ENCODE measurements at regions not wholly inside any gene's neighbourhood (a gene's known extent, or its start where the extent isn't known, plus 50 kb on each side); places are given as distances from the start of the nearest gene placed in this dataset.

DNA sequence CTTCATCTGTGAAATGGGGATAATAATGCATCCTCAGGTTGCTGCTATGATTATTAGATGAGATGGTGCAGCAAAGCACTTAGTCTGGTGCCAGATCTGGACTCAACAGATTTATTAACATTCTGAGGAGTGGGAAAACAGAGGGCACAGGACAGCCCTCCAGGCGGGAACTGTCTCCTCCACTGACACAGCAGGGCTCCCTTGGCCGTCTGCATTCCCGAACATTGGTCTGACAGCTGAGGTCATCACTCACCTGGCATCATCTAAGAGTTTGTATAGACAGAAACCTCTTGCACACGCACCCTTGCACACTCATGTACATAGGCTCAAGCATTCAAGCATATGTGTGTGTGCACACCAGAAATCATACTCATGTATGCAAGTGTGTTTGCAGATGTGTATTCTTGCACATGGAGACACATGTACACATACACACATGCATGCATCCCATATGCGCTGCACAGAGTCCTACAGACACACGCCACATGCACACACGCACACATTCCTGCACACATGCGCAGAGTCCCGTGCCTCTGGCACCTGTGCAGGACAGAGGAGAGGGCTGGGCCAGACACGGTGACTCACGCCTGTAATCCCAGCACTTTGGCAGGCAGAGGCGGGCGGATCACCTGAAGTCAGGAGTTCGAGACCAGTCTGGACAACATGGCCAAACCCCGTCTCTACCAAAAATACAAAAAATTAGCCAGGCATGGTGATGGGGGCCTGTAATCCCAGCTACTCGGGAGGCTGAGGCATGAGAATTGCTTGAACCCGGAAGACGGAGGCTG is 173.3 kb upstream of the GLI2 start:
- no peak for DNase-seq (ENCODE audit: extremely low read depth, low read depth, low spot score)

DNA sequence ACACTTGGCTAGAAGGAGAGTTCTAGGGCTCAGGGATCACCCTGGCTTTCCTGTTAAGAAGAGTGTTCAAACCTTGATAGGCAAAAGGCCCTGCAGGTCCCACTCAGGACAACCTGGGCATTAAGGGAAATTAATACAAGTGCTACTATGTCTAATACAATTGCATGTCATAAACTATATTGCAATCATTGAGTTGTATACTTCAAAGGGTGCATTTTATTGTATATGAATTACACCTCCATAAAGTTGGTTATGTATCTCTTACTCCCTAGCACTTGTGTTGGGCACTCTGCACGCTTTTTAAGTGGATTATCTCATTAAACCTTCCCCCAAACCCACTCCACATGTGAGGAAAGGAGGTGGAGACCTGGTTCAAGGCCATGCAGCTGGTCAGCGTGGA is 172.1 kb upstream of the GLI2 start:
- no peak for DNase-seq (ENCODE audit: extremely low read depth, low read depth, low spot score)

DNA sequence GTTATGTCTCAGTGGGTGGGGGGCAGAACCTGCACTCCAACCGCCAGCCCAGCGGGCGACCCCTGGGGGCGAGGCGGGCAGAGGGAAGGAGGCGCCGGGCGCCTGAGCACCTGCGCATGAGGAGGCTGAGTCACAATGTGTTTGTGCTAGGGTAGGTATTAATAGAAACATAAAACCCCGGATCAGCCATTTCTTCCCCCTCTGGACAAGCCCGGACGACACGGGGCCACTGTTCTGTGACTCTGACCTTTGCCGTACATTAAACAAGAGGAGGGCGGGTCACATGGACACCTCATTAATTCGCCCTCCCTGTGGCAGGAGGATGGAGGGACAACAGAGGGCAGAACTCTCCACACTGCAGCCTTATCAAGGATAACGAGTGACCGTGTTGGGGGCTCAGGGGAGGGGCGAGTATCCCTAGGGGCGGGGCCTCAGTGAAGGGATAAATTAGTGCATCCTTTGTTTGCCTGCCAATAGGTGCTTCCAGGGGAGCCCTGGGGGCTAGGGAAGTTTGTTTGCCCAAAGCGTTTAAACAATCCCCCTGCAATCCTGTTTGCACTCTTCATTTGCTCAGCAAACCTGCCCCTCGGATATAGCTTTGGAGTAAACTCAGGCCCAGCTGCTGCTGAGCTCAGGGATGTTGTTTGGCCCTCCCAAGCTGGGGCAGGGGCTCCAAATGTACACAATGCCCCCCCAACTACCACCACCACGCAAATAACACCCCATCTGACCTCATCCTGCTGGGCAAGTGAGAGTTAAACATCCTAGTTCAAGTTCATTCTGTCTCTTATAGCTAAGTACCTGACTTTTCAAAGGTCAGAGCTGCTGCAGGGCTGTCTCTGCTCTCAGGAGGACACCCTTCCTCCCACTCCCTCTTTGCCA is 171.2 kb upstream of the GLI2 start:
- DNase-seq (ENCODE audit: extremely low read depth, low read depth, low spot score) = no peak

DNA sequence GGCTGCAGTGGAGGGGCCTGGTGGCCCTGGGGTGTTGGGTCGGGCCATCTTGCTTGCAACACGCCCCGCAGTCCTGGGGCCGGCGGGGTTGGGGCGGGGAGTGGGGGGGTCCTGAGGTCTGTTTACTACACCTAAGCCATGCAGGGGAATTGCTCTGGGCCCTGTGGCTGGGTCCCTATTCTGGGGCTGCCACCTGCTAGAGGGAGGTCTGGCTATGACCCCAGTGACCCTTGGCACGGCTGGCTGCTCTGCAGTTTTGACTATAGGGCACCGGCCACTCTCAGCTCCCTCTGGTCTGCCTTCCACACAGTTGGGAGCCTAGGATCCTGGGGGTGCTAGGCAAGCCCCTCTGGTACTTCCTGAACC is 170.6 kb upstream of the GLI2 start:
- no peak for DNase-seq (ENCODE audit: extremely low read depth, low read depth, low spot score)

DNA sequence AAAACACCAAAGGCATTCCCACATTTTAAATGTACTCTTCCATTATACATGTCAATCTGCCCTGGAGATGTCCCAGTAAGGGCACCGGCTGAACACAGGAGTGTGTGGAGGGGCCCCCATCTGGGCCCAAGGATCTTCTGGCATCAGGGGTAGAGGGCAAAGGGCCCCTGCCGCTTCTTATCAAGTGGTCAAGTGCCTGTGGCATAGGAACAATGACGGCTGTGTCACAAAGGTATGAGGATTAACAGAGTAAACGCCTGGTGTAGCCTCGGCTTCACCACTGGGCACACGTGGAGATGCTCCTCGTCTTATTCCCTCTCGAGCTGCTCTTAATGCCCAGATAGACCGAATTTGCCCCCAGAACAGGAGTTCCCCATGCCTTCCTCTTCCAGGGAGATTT is 169.7 kb upstream of the GLI2 start:
- DNase-seq (ENCODE audit: extremely low read depth, low read depth, low spot score) = no peak

DNA sequence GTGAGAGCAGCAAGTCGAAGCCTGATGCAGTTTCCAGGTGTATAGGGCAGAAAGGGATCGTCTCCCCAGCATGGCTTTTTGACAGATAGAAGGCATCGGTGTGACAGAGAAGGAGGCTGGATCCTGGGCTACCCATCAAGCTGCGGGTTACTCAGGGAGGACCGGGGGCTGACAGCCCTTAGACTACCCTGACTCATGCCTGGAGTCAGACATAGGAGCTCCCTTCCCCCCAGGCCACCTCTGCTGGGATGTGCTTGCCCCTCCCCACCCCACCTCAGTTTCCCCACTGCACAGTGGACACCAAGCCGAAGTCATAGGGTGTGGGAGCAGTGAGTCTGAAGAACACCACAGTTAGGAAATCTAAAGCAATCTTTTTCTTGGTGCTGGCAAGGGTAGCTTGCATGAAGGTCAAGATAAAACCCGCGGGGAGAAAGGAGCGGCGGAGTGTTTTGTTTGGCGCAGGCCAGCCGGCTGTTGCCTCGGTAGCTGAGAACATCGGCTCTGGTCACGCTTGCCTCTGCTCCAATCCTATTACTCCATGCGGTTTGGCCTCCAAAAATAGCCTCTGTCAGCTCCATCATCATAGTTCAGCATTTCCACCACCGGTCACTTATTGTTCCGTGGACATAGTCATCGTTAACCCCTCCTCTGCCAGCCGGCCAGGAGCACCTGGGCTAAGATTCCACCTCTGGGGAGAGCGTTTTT is 169.2 kb upstream of the GLI2 start:
- no peak for DNase-seq (ENCODE audit: extremely low read depth, low read depth, low spot score)

DNA sequence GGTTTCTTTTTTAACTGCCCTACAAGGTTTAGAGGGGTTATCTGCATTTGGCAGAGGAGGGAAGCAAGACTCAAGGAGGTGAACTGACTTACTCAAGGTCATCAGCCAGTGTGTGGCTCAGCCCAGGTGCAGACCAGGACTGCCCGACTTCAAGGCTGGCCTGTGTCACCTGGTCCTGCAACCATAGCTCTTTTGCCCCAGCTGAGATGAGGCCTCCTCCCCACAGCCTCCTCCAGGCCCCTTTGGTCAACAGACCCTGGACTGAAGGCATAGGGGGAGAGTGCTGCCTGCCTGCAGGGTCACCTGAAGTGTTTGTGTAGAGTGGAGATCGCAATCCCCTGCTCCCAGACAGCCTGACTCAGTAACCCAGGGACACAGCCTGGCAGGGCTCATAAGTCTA is 168.5 kb upstream of the GLI2 start:
- no peak for DNase-seq (ENCODE audit: extremely low read depth, low read depth, low spot score)

DNA sequence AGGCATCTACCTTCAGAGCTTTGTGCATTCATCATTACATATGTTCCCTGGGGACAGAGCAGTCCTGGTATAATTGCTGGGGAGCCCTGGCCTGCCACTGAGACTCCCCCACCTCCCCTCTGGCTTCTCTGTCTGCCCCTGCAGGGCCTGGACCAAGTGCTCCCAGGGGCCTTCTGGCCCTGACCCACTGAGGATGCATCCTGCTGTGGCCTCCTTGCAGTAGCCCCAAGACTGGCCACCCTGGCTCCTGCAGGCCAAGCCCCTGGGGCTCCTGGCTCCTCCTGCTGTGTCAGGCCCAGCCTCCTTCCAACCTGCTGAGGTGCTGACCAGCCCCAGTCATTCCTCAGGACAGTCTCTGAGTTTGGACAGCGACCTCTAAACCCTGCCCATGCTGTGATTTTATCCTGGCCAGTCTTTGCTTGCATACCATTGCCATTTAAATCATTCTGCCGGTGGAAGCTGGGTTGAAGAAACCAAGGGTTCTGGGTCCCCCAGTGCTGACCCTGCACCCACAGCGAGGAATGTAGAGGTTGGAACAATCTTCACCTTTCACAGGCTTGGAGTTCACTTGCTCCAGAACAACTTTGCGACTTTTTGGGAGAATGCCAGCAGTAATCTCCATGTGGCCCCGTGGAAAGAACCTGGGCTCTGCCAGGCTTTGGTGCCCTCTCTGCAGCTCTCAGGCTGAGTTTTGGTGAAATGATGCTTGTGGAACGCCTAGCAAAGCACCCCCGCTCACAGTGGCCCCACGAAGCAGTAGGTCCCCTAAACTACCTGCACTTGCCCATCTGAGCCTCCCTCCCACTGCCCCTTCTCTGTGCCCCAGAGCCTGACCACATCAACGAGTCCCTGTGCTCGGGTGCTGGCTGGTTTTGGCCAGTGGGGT is 167.3 kb upstream of the GLI2 start:
- no peak for DNase-seq (ENCODE audit: extremely low read depth, low read depth, low spot score)

DNA sequence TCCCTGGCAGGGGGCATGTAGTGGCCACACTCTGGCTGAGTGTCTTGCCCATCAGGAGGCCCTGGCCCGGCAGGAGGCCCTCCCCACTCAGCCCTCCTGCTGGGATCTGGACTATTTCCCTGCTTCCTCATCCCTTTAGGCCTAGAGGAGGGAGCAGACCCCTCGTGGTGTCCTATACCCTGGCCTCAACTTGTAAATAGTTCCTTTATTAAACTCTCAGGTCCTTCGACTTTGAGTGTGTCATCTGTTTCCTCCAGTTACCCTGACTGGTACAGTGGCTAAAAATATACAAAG is 166.7 kb upstream of the GLI2 start:
- no peak for DNase-seq (ENCODE audit: extremely low read depth, low read depth, low spot score)

DNA sequence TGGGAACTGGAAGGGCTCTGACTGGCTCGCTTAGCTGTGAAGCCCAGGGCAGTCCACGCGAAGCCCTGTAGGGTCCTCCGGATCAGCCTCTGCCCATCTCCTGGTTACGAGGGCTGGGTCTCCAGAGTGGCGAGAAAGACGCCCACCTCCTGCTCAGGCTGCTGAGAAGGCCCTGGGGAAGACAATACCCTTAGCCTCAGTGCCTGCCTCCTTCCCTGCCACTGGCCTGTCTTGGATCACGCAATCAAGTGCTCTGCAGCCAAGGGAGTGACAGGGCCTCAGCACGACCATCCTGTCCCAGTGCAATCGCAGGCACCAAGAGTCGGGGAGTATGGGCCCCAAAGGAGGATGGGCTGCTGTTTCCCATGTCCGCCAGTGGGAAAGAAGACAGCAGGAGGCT is 165.7 kb upstream of the GLI2 start:
- DNase-seq (ENCODE audit: extremely low read depth, low read depth, low spot score) = no peak

DNA sequence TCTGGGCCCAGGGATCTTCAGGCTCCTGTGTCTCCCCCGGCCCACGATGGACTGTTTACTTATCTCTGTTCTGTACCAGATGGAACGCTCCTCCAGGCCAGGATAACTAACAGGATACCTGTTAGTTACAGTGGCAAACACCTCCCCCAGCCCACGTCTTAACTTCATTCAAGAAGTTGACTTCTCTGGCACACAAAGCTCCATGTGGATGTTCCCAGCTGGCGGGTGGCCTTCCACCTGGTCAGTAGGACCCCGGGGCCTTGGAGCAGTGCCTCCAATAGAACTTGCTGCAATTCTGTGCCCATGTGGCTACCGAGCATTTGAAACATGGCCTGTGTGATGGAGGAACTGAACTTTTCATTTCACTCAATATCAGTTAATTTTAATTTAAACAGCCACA is 165.1 kb upstream of the GLI2 start:
- DNase-seq (ENCODE audit: extremely low read depth, low read depth, low spot score) = no peak

DNA sequence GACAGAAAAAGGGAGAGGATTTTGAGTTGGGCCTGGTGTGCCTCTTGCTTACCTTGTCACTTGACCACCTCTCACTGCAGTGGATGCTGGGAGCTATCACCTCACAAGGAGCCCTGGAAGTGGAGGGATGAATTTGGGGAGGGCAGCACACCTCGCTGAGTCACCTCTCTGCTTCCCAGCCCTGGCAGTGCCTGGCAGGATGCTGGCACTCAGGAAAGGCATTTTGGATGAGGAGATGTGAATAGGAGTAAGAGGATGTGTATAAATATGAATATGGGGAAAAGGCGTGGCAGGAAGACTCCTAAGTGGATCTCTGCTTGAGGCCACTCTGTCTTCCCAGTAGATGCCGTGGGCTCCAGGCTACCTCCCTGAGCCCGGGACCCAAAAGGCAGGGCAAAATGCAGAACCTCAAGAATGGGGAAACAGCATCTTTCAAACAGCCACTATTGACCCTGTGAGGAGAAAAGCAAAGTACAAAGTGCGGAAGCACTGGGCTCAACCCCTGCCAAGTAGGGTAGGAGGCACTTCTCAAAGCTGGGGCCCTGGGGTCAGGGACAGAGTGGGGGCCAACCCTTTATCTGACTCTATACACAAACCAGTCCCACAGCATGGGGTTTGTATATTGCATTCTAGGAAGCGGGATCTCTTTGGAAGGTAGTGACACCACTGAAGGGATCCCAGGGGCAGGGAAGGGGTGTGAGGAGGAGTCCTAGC is 164.5 kb upstream of the GLI2 start:
- no peak for DNase-seq (ENCODE audit: extremely low read depth, low read depth, low spot score)

DNA sequence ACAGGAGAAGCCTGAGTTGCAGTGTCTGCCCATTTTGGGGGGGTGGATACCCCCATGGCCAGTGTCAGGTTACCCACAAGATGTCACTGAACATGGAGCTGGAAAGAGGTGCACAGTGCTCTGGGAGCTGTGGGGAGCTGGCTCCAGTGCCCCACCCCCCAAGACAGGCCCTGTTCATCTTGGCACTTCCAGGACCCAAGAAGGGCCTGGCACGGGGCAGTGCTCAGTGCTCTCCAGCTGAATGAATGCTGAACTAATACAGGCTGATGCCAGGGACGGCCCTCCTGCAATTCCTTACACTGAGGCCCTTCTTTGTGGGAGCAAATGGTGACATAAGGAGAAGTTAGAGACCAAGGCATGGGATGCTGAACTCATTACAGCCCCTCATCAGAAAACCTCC is 163.4 kb upstream of the GLI2 start:
- no peak for DNase-seq (ENCODE audit: extremely low read depth, low read depth, low spot score)

DNA sequence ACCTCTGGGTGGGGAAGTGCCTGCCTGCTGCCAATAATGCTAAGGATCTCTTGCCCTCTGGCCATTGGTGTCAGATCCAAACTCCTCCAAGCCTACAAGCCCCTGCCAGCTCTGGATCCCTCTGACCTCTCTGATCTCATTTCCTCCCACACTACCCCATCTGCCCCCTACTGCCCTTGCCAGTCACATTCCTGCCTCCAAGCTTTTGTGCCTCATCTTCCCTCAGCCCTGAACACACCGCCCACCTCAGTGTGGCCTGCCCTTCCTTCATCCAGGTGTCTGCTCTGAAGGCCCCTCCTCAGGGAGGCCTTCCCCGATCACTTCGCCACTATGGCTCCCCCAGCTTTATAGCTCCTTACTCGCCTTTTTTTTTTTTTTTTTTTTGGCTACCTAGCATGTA is 161.0 kb upstream of the GLI2 start:
- no peak for DNase-seq (ENCODE audit: extremely low read depth, low read depth, low spot score)

DNA sequence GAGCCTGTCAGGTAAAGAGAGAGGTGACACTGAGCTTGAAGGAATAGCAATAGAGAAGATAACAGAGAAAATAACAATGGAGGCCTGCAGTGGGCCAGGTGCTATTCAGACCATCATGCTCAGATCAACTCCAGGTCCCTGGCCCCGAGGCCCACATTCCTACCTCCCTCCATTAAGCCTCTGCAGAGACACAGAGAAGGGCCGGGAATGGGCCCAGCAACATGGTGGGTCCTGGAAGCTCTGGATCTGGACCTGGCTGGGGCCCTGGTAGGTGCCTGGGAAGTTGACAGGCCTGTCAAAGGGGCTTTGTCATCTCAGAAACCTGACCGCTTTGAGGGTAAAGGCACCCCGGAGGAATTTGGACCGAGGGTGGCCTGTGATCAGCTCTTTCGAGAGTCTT is 159.7 kb upstream of the GLI2 start:
- DNase-seq (ENCODE audit: extremely low read depth, low read depth, low spot score) = no peak

DNA sequence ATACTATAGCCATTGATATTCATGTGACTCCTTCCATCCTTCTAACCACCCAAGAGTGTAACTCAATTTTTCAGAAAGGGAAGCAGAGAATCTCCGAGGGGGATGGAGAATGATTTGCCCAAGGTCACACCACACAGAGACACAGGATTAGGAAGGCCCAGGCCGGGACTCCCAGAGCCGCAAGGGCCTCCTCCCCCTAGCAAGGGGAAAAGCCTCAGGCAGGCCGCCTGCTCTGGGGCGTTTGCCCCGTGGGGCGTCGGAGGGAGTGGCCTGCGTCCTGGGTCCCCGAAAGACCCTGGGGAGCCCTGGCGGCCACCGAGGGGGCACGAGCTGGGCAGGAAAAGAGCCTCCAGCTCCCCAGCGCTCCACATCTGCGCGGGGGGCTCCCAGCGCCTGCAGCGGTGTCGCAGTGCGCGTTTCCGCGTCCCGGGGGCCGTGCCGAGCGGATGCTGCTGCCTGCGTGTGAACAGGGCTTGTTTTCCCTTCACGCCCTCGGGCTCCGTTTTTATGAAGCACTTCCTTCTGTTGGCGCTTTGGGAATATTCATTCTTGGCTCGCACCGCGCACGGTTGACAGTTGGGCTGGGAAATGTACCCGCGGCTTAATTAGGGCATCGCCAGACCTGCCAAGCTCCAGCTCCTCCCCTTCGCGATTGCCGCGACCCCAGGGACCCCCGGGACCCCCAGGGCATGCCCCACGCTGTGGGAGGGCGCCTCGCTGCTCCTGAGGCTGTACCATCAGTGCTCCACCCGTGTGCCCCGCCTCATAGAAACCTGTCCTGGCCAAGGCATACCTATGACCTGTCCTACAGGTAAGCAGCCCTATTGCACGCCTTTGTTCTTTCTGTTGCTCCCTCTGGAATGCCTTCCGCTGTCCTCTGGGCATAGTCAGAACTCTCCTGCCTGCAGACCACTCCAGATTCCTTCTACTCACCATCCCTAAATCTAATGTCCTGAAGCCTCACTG is 158.9 kb upstream of the GLI2 start:
- DNase-seq (ENCODE audit: extremely low read depth, low read depth, low spot score) = no peak

DNA sequence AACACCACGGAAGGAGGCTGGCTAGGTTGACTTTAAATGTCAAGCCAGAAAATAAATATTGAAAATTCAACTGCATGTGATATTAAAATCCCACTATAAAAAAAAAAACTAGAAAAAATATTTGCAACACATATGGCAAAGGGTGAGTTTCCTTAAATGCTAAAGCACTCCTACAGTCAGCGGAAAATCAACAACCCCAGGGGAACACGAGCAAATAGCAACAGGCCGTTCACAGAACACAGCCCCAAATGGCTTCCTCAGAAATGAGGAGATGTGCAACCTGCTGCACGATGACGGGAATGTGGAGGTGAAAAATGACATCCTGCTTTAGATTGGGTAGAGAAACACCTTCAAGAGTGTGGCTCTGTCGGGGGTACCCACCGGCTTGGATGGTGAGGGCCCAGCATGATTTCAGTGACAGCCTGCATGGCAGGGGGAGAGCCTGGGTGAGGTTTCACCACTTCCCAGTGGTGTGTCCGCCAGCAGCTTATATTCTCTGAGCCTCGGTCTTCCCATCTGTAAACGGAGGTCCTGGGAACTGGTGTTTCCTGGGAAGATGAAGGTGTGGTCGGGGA is 157.9 kb upstream of the GLI2 start:
- DNase-seq (ENCODE audit: extremely low read depth, low read depth, low spot score) = no peak

DNA sequence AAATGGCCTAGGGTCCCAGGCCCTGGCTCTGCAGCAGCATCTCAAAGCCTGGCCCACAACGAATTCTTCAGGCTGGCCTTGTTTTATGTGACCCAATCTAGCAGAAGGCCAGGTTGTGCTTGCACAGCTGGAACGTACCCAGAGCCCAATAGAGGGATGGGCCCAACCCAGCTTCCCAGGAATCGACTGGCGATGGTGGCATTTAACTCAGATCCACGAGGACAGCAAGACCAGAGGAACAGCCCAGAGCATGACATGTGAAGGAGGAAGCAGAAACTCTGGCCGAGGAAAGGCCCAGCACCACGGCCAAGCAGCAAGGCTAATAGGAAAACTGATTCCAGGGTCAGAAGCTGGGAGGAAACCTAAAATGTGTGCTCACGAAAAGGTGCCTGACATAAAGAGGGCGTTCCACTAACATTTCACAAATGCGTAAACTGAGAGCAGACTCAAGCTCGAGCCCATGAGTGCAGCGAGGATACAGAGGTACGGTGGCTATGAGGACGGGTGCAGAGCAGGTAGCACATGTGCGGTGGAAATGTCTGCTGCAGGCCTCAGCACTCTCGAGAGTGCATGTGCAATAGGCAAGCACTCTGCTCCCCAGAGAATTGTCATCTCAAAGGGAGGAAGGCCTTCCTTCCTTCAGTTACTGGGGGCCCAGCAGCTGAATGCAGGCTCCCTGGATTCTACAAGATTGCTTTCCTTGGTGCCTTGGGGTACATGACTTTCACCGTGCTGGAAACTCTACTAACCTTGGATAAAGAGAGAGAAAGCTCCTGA is 156.9 kb upstream of the GLI2 start:
- DNase-seq (ENCODE audit: extremely low read depth, low read depth, low spot score) = no peak

Measured in glomerular endothelial cell (primary cell).